ENCODE measurements at regions not wholly inside any gene's neighbourhood (a gene's known extent, or its start where the extent isn't known, plus 50 kb on each side); places are given as distances from the start of the nearest gene placed in this dataset.

DNA sequence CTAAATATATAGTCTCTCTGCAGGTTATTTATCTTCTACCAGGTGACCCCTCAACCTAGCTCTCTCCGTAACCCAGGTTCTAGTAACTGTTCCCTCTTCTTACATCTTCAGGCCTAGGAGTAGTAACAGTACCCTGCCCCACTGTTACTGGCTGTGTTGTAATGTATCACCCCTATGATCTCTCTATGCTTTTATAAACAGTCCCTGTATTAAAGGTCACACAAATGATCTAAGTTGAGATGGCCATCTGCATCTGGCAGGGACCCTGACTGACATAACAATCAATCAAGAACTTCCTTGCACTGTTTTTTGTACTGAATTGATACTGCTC, 219.7 kb upstream of the STK17B start:
- Mint-ChIP-seq H3K27me3 (ENCODE audit: insufficient read depth, low read depth, poor library complexity) (no peaks in the 10 kb centered on the region), H3K9me3 (peaks cover 4% of the 10 kb centered on the region; the same call in 1 of the 3 replicates), H3K4me3 (no peak overlapping the region), H3K4me1 (peaks cover 6% of the 10 kb centered on the region; the same call in 2 of the 3 replicates), H3K27ac (no peak overlapping the region), H3K36me3 (ENCODE audit: low read depth) (no peaks in the 10 kb centered on the region)
- Histone ChIP-seq H4K20me1 (replicated peaks; ENCODE audit: insufficient read depth) (no peaks in the 10 kb centered on the region), H3K27ac (ENCODE audit: low read depth) (no peak overlapping the region), H2AFZ (no peak overlapping the region), H3K36me3 (ENCODE audit: insufficient read depth) (no peaks in the 10 kb centered on the region), H3K4me1 (ENCODE audit: insufficient read depth) (no peaks in the 10 kb centered on the region), H3K4me3 (no peak overlapping the region), H3K79me2 (replicated peaks; ENCODE audit: insufficient read depth) (no peaks in the 10 kb centered on the region), H3K9me2 (ENCODE audit: insufficient read depth) (no peaks in the 10 kb centered on the region; the same call in 1 of the 2 replicates), H3K27me3 (ENCODE audit: insufficient read depth) (no peaks in the 10 kb centered on the region), H3K4me2 (no peak overlapping the region), H3F3A (replicated peaks; ENCODE audit: low read depth) (no peaks in the 10 kb centered on the region)
- ATAC-seq: no peak
- TF ChIP-seq ZNF331 (CRISPR knock-in tag; IDR thresholded peaks at IDR 0.05; ENCODE audit: low read depth) (no peak), POLR2AphosphoS5 (IDR thresholded peaks at IDR 0.05; ENCODE audit: low read depth) (no peak), NANOG (IDR thresholded peaks at IDR 0.05; ENCODE audit: borderline replicate concordance) (no peak)
- TF ChIP-seq, protein P1, sequence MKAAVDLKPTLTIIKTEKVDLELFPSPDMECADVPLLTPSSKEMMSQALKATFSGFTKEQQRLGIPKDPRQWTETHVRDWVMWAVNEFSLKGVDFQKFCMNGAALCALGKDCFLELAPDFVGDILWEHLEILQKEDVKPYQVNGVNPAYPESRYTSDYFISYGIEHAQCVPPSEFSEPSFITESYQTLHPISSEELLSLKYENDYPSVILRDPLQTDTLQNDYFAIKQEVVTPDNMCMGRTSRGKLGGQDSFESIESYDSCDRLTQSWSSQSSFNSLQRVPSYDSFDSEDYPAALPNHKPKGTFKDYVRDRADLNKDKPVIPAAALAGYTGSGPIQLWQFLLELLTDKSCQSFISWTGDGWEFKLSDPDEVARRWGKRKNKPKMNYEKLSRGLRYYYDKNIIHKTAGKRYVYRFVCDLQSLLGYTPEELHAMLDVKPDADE (IDR thresholded peaks at IDR 0.05): no peak
- no peak for DNase-seq (ENCODE audit: low spot score)

GRCh38 chr2:196399096-196399495, 227.7 kb upstream of the STK17B start:
- no peaks in the 10 kb centered on the region for H3K4me1 ChIP-seq (ENCODE audit: insufficient read depth)
- no peak for TF ChIP-seq EZH2 (IDR thresholded peaks at IDR 0.05; ENCODE audit: low read depth, unreplicated experiment)
- TF ChIP-seq, protein P2, sequence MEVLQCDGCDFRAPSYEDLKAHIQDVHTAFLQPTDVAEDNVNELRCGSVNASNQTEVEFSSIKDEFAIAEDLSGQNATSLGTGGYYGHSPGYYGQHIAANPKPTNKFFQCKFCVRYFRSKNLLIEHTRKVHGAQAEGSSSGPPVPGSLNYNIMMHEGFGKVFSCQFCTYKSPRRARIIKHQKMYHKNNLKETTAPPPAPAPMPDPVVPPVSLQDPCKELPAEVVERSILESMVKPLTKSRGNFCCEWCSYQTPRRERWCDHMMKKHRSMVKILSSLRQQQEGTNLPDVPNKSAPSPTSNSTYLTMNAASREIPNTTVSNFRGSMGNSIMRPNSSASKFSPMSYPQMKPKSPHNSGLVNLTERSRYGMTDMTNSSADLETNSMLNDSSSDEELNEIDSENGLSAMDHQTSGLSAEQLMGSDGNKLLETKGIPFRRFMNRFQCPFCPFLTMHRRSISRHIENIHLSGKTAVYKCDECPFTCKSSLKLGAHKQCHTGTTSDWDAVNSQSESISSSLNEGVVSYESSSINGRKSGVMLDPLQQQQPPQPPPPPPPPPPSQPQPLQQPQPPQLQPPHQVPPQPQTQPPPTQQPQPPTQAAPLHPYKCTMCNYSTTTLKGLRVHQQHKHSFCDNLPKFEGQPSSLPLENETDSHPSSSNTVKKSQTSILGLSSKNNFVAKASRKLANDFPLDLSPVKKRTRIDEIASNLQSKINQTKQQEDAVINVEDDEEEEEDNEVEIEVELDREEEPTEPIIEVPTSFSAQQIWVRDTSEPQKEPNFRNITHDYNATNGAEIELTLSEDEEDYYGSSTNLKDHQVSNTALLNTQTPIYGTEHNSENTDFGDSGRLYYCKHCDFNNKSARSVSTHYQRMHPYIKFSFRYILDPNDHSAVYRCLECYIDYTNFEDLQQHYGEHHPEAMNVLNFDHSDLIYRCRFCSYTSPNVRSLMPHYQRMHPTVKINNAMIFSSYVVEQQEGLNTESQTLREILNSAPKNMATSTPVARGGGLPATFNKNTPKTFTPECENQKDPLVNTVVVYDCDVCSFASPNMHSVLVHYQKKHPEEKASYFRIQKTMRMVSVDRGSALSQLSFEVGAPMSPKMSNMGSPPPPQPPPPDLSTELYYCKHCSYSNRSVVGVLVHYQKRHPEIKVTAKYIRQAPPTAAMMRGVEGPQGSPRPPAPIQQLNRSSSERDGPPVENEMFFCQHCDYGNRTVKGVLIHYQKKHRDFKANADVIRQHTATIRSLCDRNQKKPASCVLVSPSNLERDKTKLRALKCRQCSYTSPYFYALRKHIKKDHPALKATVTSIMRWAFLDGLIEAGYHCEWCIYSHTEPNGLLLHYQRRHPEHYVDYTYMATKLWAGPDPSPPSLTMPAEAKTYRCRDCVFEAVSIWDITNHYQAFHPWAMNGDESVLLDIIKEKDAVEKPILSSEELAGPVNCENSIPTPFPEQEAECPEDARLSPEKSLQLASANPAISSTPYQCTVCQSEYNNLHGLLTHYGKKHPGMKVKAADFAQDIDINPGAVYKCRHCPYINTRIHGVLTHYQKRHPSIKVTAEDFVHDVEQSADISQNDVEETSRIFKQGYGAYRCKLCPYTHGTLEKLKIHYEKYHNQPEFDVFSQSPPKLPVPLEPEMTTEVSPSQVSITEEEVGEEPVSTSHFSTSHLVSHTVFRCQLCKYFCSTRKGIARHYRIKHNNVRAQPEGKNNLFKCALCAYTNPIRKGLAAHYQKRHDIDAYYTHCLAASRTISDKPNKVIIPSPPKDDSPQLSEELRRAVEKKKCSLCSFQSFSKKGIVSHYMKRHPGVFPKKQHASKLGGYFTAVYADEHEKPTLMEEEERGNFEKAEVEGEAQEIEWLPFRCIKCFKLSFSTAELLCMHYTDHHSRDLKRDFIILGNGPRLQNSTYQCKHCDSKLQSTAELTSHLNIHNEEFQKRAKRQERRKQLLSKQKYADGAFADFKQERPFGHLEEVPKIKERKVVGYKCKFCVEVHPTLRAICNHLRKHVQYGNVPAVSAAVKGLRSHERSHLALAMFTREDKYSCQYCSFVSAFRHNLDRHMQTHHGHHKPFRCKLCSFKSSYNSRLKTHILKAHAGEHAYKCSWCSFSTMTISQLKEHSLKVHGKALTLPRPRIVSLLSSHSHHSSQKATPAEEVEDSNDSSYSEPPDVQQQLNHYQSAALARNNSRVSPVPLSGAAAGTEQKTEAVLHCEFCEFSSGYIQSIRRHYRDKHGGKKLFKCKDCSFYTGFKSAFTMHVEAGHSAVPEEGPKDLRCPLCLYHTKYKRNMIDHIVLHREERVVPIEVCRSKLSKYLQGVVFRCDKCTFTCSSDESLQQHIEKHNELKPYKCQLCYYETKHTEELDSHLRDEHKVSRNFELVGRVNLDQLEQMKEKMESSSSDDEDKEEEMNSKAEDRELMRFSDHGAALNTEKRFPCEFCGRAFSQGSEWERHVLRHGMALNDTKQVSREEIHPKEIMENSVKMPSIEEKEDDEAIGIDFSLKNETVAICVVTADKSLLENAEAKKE (CRISPR knock-in tag; IDR thresholded peaks at IDR 0.05): no peak
- no peaks in the 10 kb centered on the region for H3K79me2 ChIP-seq (replicated peaks; ENCODE audit: insufficient read depth)
- H3K4me1 Mint-ChIP-seq: peaks cover 6% of the 10 kb centered on the region; the same call in 2 of the 3 replicates
- 0 out of 2 replicates have a peak overlapping the region, but pooled peaks have one; percentile 25 for H3K4me2 ChIP-seq
- no peak for DNase-seq (ENCODE audit: low spot score)
- no peak; the same call in 2 of the 3 replicates for ATAC-seq
- no peaks in the 10 kb centered on the region for H4K20me1 ChIP-seq (replicated peaks; ENCODE audit: insufficient read depth)
- no peak overlapping the region for H3K27ac ChIP-seq (ENCODE audit: low read depth)
- no peaks in the 10 kb centered on the region for H3K36me3 ChIP-seq (ENCODE audit: insufficient read depth)
- H3K27me3 ChIP-seq (ENCODE audit: insufficient read depth): no peaks in the 10 kb centered on the region
- no peaks in the 10 kb centered on the region for H3K36me3 Mint-ChIP-seq (ENCODE audit: low read depth)
- no peak overlapping the region; the same call in 1 of the 2 replicates for H3K27ac Mint-ChIP-seq
- H3K4me3 ChIP-seq: no peak overlapping the region
- H3K9me2 ChIP-seq (ENCODE audit: insufficient read depth): no peaks in the 10 kb centered on the region
- no peak overlapping the region for H3K4me3 Mint-ChIP-seq
- no peaks in the 10 kb centered on the region for H3K27me3 Mint-ChIP-seq (ENCODE audit: insufficient read depth, low read depth, poor library complexity)
- no peak overlapping the region for H2AFZ ChIP-seq
- no peaks in the 10 kb centered on the region for H3K9me3 Mint-ChIP-seq
- no peaks in the 10 kb centered on the region for H3F3A ChIP-seq (replicated peaks; ENCODE audit: low read depth)

Data from GM23338 (cell line).